Fibroblast of mammary gland (primary cell): ENCODE measurements at regions not wholly inside any gene's neighbourhood (a gene's known extent, or its start where the extent isn't known, plus 50 kb on each side); places are given as distances from the start of the nearest gene placed in this dataset.

Experiments
- DNase-seq: peaks from one replicate; pipeline ENCODE4 v3.0.0-alpha.2; 2010; ENCODE audit warnings: low read depth
- H3K4me3 ChIP-seq: 2 replicates; pipeline ENCODE4 v1.5.1; 2011; ENCODE audit warnings: low read depth, mild to moderate bottlenecking, low read length, moderate library complexity; ENCODE audit not compliant: control insufficient read depth
- TF ChIP-seq, protein P1 (sequence below): conservative IDR thresholded peaks from 2 replicates; pipeline ENCODE4 v1.5.1; 2011; ENCODE audit warnings: low read depth, low read length, inconsistent platforms; ENCODE audit not compliant: control insufficient read depth, insufficient read depth

DNA sequence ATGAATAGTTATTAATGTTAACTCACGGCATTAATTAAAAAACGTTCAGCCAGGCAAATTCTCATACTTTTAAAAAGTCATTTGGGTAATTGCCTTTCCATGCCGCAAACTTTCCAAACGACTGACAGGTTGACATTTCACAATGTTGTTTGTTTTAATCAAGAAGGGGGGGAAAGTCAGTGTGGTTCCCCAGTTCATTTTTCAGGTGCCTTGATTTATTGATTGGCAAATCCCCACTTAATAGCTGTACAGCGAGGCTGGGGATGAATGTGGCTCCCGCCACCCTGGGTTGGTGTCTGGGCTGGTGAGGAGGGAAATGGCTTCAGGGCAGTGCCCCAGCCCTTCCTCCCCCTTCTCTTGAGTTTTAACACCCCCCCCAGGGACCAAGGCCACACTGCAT is 318.0 kb downstream of the SOX9 start:
- TF ChIP-seq, protein P1, sequence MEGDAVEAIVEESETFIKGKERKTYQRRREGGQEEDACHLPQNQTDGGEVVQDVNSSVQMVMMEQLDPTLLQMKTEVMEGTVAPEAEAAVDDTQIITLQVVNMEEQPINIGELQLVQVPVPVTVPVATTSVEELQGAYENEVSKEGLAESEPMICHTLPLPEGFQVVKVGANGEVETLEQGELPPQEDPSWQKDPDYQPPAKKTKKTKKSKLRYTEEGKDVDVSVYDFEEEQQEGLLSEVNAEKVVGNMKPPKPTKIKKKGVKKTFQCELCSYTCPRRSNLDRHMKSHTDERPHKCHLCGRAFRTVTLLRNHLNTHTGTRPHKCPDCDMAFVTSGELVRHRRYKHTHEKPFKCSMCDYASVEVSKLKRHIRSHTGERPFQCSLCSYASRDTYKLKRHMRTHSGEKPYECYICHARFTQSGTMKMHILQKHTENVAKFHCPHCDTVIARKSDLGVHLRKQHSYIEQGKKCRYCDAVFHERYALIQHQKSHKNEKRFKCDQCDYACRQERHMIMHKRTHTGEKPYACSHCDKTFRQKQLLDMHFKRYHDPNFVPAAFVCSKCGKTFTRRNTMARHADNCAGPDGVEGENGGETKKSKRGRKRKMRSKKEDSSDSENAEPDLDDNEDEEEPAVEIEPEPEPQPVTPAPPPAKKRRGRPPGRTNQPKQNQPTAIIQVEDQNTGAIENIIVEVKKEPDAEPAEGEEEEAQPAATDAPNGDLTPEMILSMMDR, result no peak
- no peak overlapping the region for H3K4me3 ChIP-seq
- no peak for DNase-seq

- DNase-seq, result no peak
- no peak overlapping the region for H3K4me3 ChIP-seq
- TF ChIP-seq, protein P1, result no peak
Observed at GRCh38 chr17:72439893-72440502, 319.2 kb downstream of the SOX9 start.

DNA sequence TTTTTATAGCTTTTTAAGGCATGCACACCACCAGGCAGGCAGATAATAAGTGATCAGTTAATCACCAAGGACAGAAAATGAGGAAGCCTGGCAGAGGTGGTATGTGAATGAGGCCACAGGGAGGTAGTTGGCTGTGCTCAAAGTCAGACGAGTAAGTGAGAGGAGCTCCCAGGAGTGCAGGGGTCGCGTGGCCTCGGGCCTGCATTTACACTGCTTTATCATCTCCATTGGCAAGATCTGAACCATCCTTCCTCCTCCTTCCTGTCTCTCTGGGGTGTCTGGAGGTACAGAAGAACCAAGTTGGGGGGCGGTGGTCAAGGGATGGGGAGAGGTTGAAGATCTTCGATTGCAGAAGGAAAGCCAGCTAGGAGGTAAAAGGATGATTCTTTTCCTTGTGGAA is 320.1 kb downstream of the SOX9 start:
- no peak overlapping the region for H3K4me3 ChIP-seq
- DNase-seq, result no peak
- TF ChIP-seq, protein P1, result no peak

DNA sequence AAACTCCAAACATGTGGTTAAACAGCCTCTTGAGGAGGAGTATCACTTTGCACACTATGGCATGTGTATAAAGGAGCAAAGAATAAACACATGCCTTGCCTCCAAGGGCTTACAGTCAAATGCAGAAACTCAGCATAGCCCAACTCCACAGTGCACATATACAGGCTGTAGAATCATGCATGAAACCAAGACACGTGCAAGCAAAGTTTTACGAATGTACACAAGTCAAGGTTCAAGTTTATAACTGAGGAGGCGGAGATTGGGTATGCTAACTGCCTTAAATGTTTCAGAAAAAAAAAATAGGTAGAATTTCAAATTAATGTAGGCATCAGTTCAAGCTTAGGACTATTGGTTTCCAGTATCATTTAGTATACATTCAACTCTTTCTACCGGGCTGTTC is 321.1 kb downstream of the SOX9 start:
- DNase-seq, result no peak
- TF ChIP-seq, protein P1, result no peak
- no peak overlapping the region for H3K4me3 ChIP-seq

DNA sequence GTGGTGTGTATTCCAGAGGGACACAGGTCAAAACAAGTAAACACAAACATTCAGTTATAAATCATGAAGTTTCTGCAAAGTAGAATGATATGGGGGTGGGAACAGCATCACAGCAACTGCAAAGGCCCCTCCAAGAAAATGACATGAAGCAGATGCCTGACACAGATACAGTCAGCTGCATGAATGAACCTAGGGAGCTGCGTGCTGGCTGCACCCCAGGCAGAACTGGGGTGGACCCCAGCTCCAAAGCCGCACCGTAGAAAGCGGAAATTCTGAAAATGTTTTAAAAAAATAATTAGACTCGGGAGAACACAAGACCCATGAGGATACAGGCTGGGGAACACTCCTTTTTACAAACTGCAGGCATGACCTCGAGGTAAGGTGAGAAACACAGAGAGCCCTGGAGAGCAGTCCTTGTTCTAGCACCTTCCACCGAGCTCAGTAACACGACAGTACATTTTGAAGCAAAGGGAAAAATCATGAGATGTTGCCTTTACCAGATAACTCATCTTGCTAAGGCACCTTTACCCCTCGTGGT is 323.8 kb downstream of the SOX9 start:
- no peak overlapping the region for H3K4me3 ChIP-seq
- DNase-seq, result no peak
- TF ChIP-seq, protein P1, result no peak

DNA sequence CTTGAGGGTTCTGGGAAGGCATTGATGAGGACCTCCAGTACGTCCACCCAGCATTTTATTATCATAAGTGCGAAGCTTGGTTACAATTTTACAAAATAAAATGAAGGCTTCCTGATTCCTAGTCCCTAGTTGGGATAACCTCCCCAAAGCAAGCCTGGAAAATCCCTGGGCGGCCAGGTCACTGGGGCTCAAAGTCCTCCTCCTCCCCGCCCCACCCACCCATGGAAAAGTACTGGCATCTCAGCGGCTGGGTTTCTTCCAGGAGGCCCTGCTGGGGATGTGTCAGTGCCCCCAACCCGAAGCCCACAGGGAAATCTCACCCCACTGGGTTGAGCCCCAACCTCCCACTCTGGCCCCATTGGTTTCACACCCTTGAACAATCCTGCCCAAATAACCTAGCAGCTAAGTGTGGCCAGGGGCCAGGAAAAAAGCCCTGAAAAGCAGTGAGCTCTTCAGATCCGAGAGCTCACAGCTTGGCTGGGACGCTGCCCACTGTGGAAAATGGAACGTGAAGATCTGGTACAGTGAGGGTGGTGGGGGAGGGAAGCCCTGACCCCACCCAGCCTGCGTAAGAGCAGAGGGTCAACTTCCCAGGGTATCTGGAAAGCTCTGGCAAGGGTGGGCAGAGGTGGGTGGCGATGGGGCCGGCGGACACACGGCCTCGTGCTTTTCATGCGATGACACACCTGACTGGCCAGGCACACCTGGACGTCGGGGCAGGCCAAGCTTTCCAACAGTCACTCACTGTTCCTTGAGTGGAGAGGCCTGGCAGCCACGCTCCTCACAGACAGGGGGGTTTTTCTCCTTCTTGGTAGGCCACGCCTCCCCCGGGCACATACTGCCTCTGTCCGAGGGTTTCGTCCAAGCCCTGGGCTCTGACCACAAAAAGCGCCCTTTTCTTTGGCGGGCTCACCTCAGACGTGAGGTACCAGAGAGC is 324.5 kb downstream of the SOX9 start:
- TF ChIP-seq, protein P1, result no peak
- DNase-seq, result no peak
- H3K4me3 ChIP-seq, result no peak overlapping the region
